SK-N-SH (cell line): ENCODE measurements at regions not wholly inside any gene's neighbourhood (a gene's known extent, or its start where the extent isn't known, plus 50 kb on each side); places are given as distances from the start of the nearest gene placed in this dataset.

ENCODE experiments used
- CTCF ChIA-PET: fragments of 300-600, 350-600 bp; formaldehyde crosslinking; extraction: SDS; loops from one replicate; lab custom pipeline; 2021; lab: Yijun Ruan, JAX
- POLR2A ChIA-PET: fragments of 350-600 bp; sonication (Branson Sonifier 250); formaldehyde crosslinking; extraction: SDS; loops from one replicate; lab custom pipeline; 2020; ENCODE audit warnings: antibody characterized with exemption, inconsistent platforms; lab: Yijun Ruan, JAX
- DNase-seq: peaks from one replicate; pipeline ENCODE4 v3.0.0; 2012
- H2AFZ ChIP-seq: fragments of 200-600 bp; sonication (generic); 2 replicates; pipeline ENCODE4 v1.8.1; 2016; ENCODE audit warnings: antibody characterized with exemption, mild to moderate bottlenecking, low read depth
- H3F3A ChIP-seq: fragments of 200-600 bp; sonication (generic); replicated peaks from 2 replicates; pipeline ENCODE3; 2016; ENCODE audit warnings: antibody characterized with exemption, mild to moderate bottlenecking; ENCODE audit not compliant: insufficient read depth
- H3K27ac ChIP-seq, 2 experiments: fragments of 200-500 bp in 1 of 2; fragments of 200-600 bp in 1 of 2; sonication (Bioruptor generic) in 1 of 2; sonication (generic), shearing (Covaris generic) in 1 of 2; 2 replicates each; pipeline versions ENCODE4 v1.5.1 to v1.6.1; 2014 to 2016; ENCODE audit warnings: low read depth in 2 of 2, inconsistent platforms in 1 of 2, low read length in 1 of 2, mild to moderate bottlenecking in 1 of 2, mixed read lengths in 1 of 2
- H3K27me3 ChIP-seq: fragments of 200-600 bp; sonication (generic), shearing (Covaris generic); 2 replicates; pipeline ENCODE4 v1.6.1; 2016; ENCODE audit warnings: mixed run types; ENCODE audit not compliant: insufficient read depth
- H3K36me3 ChIP-seq, 2 experiments: fragments of 200-500 bp in 1 of 2; fragments of 200-600 bp in 1 of 2; sonication (Bioruptor generic) in 1 of 2; sonication (generic) in 1 of 2; replicated peaks in 1 of 2; 2 replicates each; pipeline versions ENCODE3 to v1.5.1; 2014 to 2016; ENCODE audit warnings: low read length in 1 of 2, mild to moderate bottlenecking in 1 of 2; ENCODE audit not compliant: insufficient read depth in 2 of 2, control insufficient read depth in 1 of 2
- H3K4me1 ChIP-seq, 2 experiments: fragments of 200-500 bp in 1 of 2; fragments of 200-600 bp in 1 of 2; sonication (Bioruptor generic) in 1 of 2; sonication (generic), shearing (Covaris generic) in 1 of 2; 2 replicates each; pipeline versions ENCODE4 v1.5.1 to v1.6.1; 2014 to 2016; ENCODE audit warnings: low read depth in 1 of 2, low read length in 1 of 2, mixed run types in 1 of 2; ENCODE audit not compliant: insufficient read depth in 2 of 2, control insufficient read depth in 1 of 2
- H3K4me2 ChIP-seq: fragments of 200-600 bp; sonication (generic), shearing (Covaris generic); 2 replicates; pipeline ENCODE4 v1.6.1; 2017; ENCODE audit warnings: mixed run types
- H3K4me3 ChIP-seq, 2 experiments: fragments of 200-500 bp in 1 of 2; fragments of 200-600 bp in 1 of 2; sonication (Bioruptor generic) in 1 of 2; sonication (generic), shearing (Covaris generic) in 1 of 2; 2 replicates each; pipeline versions ENCODE4 v1.5.1 to v1.8.1; 2014 to 2016; ENCODE audit warnings: low read depth in 2 of 2, inconsistent platforms in 1 of 2, low read length in 1 of 2, mild to moderate bottlenecking in 1 of 2, mixed read lengths in 1 of 2, moderate library complexity in 1 of 2
- H3K79me2 ChIP-seq: fragments of 200-600 bp; sonication (generic); 2 replicates; pipeline ENCODE4 v1.8.1; 2017; ENCODE audit warnings: mild to moderate bottlenecking; ENCODE audit not compliant: insufficient read depth
- H3K9ac ChIP-seq: fragments of 200-600 bp; sonication (generic); 2 replicates; pipeline ENCODE4 v1.6.1; 2017; ENCODE audit warnings: mixed run types
- H3K9me2 ChIP-seq: fragments of 200-600 bp; sonication (generic); 2 replicates; pipeline ENCODE4 v1.6.1; 2017; ENCODE audit warnings: mixed run types
- H3K9me3 ChIP-seq: fragments of 200-600 bp; sonication (generic); 2 replicates; pipeline ENCODE4 v1.6.1; 2017; ENCODE audit warnings: mixed run types, mild to moderate bottlenecking, moderate library complexity
- H4K20me1 ChIP-seq: fragments of 200-600 bp; sonication (generic); 2 replicates; pipeline ENCODE4 v1.6.1; 2017; ENCODE audit warnings: mild to moderate bottlenecking, mixed run types; ENCODE audit not compliant: insufficient read depth
- CHD2 ChIP-seq: fragments of 150-350 bp; IDR thresholded peaks from 2 replicates; pipeline ENCODE4 v1.6.1; 2018; ENCODE audit warnings: low read length; ENCODE audit not compliant: partially characterized antibody
- EZH2phosphoT487 ChIP-seq: fragments of 200-600 bp; sonication (generic); IDR thresholded peaks from 2 replicates; pipeline ENCODE4 v1.6.1; 2017; ENCODE audit warnings: low read depth, mixed run types, mild to moderate bottlenecking, antibody characterized with exemption, moderate library complexity, borderline replicate concordance
- FOXJ3 ChIP-seq: sonication (generic); formaldehyde crosslinking; IDR thresholded peaks from 2 replicates; pipeline ENCODE4 v1.5.1; 2020; ENCODE audit warnings: mild to moderate bottlenecking, missing genetic modification reagents
- GATA2 ChIP-seq: sonication (generic); formaldehyde crosslinking; IDR thresholded peaks from 2 replicates; pipeline ENCODE4 v1.5.0; 2020; ENCODE audit warnings: mild to moderate bottlenecking, missing genetic modification reagents
- MAX ChIP-seq: IDR thresholded peaks from 2 replicates; pipeline ENCODE4 v1.4.0; 2012; ENCODE audit warnings: low read depth
- NRF1 ChIP-seq: IDR thresholded peaks from 2 replicates; pipeline ENCODE4 v1.6.1; 2012; ENCODE audit warnings: low read depth, mild to moderate bottlenecking, low read length
- POLR2AphosphoS5 ChIP-seq: IDR thresholded peaks from 2 replicates; pipeline ENCODE4 v1.6.1; 2012; ENCODE audit warnings: low read depth, low read length
- RAD21 ChIP-seq: IDR thresholded peaks from 2 replicates; pipeline ENCODE4 v1.6.1; 2012; ENCODE audit warnings: mild to moderate bottlenecking, low read length
- RCOR1 ChIP-seq: fragments of 150-350 bp; IDR thresholded peaks from 2 replicates; pipeline ENCODE4 v1.6.1; 2017; ENCODE audit warnings: antibody characterized with exemption, low read length
- REST ChIP-seq: IDR thresholded peaks from 2 replicates; pipeline ENCODE4 v1.6.1; 2012; ENCODE audit warnings: mild to moderate bottlenecking, low read depth, low read length, moderate library complexity
- RXRA ChIP-seq: IDR thresholded peaks from 2 replicates; pipeline ENCODE4 v1.4.0; 2012; ENCODE audit warnings: low read depth, mild to moderate bottlenecking, borderline replicate concordance
- SIN3A ChIP-seq: IDR thresholded peaks from 2 replicates; pipeline ENCODE4 v1.6.1; 2012; ENCODE audit warnings: low read depth, mild to moderate bottlenecking, low read length, moderate library complexity, borderline replicate concordance
- TAF1 ChIP-seq: IDR thresholded peaks from 2 replicates; pipeline ENCODE4 v1.6.1; 2012; ENCODE audit warnings: low read depth, mild to moderate bottlenecking, low read length, moderate library complexity, borderline replicate concordance
- TEAD4 ChIP-seq: IDR thresholded peaks from 2 replicates; pipeline ENCODE4 v1.4.0; 2012; ENCODE audit warnings: mild to moderate bottlenecking, borderline replicate concordance; ENCODE audit not compliant: insufficient read depth
- USF2 ChIP-seq: fragments of 150-350 bp; IDR thresholded peaks from 2 replicates; pipeline ENCODE4 v1.6.1; 2017; ENCODE audit warnings: antibody characterized with exemption, low read length, low read depth, borderline replicate concordance
- WGBS: methylation state at CpG from one replicate; pipeline ENCODE4 v1.1.6; 2017; ENCODE audit warnings: low lambda C conversion rate; 5-methylcytosine and 5-hydroxymethylcytosine counted together

- H3K27me3 ChIP-seq, result no peaks in the 10 kb centered on the region
- no peaks in the 10 kb centered on the region for H3K79me2 ChIP-seq
- WGBS, result 0% methylated on average over 1 of the region's 1 CpG
- no peaks in the 10 kb centered on the region for H3F3A ChIP-seq
- no peaks in the 10 kb centered on the region for H3K36me3 ChIP-seq
- ChIA-PET POLR2A (no interaction called here), CTCF (interaction anchor here (0.6 to 1.8 kb wide), 3 partner anchors 8 to 93 kb away, joined by 3 to 4 read pairs (median 4); no protein-coding TSS in a partner anchor)
- H3K4me1 ChIP-seq, result peaks cover 0 to 7% of the 10 kb centered on the region in 2 experiments; a peak in 3 of 4 replicates
- no peak for DNase-seq
- no peak overlapping the region for H3K4me2 ChIP-seq
- no peak overlapping the region for H3K9ac ChIP-seq
- H3K9me3 ChIP-seq, result no peaks in the 10 kb centered on the region
- H2AFZ ChIP-seq, result no peak overlapping the region
- H3K9me2 ChIP-seq, result no peaks in the 10 kb centered on the region
- H3K27ac ChIP-seq, result no peak overlapping the region
- H3K4me3 ChIP-seq, result no peak overlapping the region
- TF ChIP-seq RAD21, result no peak
- TF ChIP-seq USF2, result no peak
- no peak for TF ChIP-seq MAX
- no peak for TF ChIP-seq RXRA
- TF ChIP-seq NRF1, result no peak
- TF ChIP-seq GATA2 (CRISPR knock-in tag), result no peak
- TF ChIP-seq FOXJ3, result no peak
- no peak for TF ChIP-seq RCOR1
- TF ChIP-seq CHD2, result no peak
- no peak for TF ChIP-seq SIN3A
- no peak for TF ChIP-seq POLR2AphosphoS5
- TF ChIP-seq EZH2phosphoT487, result no peak
- TF ChIP-seq TEAD4, result no peak
- H4K20me1 ChIP-seq, result no peaks in the 10 kb centered on the region
These were observed 364.8 kb upstream of the IGFBP3 start for GRCh38 chr7:46285878-46286277.

GRCh38 chr7:46283852-46284251 lies 362.8 kb upstream of the IGFBP3 start:
- no peak overlapping the region for H3K4me2 ChIP-seq
- no peak for TF ChIP-seq TAF1
- TF ChIP-seq REST, result no peak
- no peaks in the 10 kb centered on the region for H3K4me1 ChIP-seq
- no peak overlapping the region for H3K27ac ChIP-seq
- ChIA-PET CTCF (interaction anchor here (0.6 to 1.3 kb wide), 2 partner anchors 345 to 367 kb away, joined by 3 read pairs; no protein-coding TSS in a partner anchor), POLR2A (no interaction called here)
- no peaks in the 10 kb centered on the region for H4K20me1 ChIP-seq
- H3F3A ChIP-seq, result no peaks in the 10 kb centered on the region
- no peak overlapping the region for H3K9ac ChIP-seq
- no peaks in the 10 kb centered on the region for H3K36me3 ChIP-seq
- no peak for DNase-seq
- H3K27me3 ChIP-seq, result no peaks in the 10 kb centered on the region
- H2AFZ ChIP-seq, result no peak overlapping the region
- 87% methylated on average over 7 of the region's 7 CpGs for WGBS
- H3K4me3 ChIP-seq, result no peak overlapping the region
- no peaks in the 10 kb centered on the region for H3K9me3 ChIP-seq
- H3K79me2 ChIP-seq, result no peaks in the 10 kb centered on the region
- no peaks in the 10 kb centered on the region for H3K9me2 ChIP-seq
